Suprapubic skin (tissue), 4 donors: ENCODE measurements at regions not wholly inside any gene's neighbourhood (a gene's known extent, or its start where the extent isn't known, plus 50 kb on each side); places are given as distances from the start of the nearest gene placed in this dataset.

ENCODE experiments used
- CTCF ChIP-seq, 2 donors: fragments of 200-600 bp in 1 of 2; fragments of 450-650 bp in 1 of 2; sonication (generic) in 1 of 2; IDR thresholded peaks; one replicate each; pipeline ENCODE4 v1.5.1; 2016 to 2019; ENCODE audit warnings: antibody characterized with exemption in 2 of 2, mild to moderate bottlenecking in 1 of 2, moderate library complexity in 1 of 2
- EP300 ChIP-seq: sonication (generic); formaldehyde crosslinking; IDR thresholded peaks from one replicate; pipeline ENCODE4 v1.6.1; 2017; ENCODE audit warnings: antibody characterized with exemption
- POLR2A ChIP-seq, 2 donors: fragments of 450-650 bp; IDR thresholded peaks; one replicate each; pipeline ENCODE4 v1.6.1; 2017; ENCODE audit warnings: antibody characterized with exemption in 2 of 2, mild to moderate bottlenecking in 2 of 2, moderate library complexity in 2 of 2
- POLR2AphosphoS5 ChIP-seq, 3 donors: sonication (generic); formaldehyde crosslinking; IDR thresholded peaks; one replicate each; pipeline ENCODE4 v1.6.1; 2017; ENCODE audit warnings: antibody characterized with exemption in 3 of 3

GRCh38 chr5:123283499-123283898 lies 139.7 kb downstream of the CEP120 start:
- TF ChIP-seq POLR2A (IDR thresholded peaks at IDR 0.05) (no peak), CTCF (IDR thresholded peaks at IDR 0.05) (no peak), POLR2AphosphoS5 (IDR thresholded peaks at IDR 0.05) (no peak), EP300 (no peak)
